Spleen (tissue), 11 donors: ENCODE measurements at regions not wholly inside any gene's neighbourhood (a gene's known extent, or its start where the extent isn't known, plus 50 kb on each side); places are given as distances from the start of the nearest gene placed in this dataset.

Experiments used
- DNase-seq: peaks from one replicate; pipeline ENCODE4 v3.0.0-alpha.2; 2020
- H3K27ac ChIP-seq, 8 donors: fragments of 200-600 bp; sonication (generic) in 7 of 8; 1 replicate in 4 of 8; 2 replicates in 4 of 8; pipeline versions ENCODE4 v1.5.0 to v1.8.0; 2016 to 2021; ENCODE audit warnings: inconsistent platforms in 4 of 8, mild to moderate bottlenecking in 4 of 8, moderate library complexity in 1 of 8
- H3K27me3 ChIP-seq, 7 donors: fragments of 200-600 bp; sonication (generic) in 6 of 7; replicated peaks in 1 of 7; 1 replicate in 4 of 7; 2 replicates in 3 of 7; pipeline versions ENCODE4 v1.5.0 to v1.8.0; 2016 to 2021; ENCODE audit warnings: inconsistent platforms in 3 of 7, mild to moderate bottlenecking in 1 of 7
- H3K36me3 ChIP-seq, 6 donors: fragments of 200-600 bp; sonication (generic) in 5 of 6; 1 replicate in 4 of 6; 2 replicates in 2 of 6; pipeline versions ENCODE4 v1.5.0 to v1.8.0; 2016 to 2021; ENCODE audit warnings: inconsistent platforms in 2 of 6
- H3K4me1 ChIP-seq, 6 donors: fragments of 200-600 bp; sonication (generic) in 5 of 6; 1 replicate in 3 of 6; 2 replicates in 3 of 6; pipeline versions ENCODE4 v1.5.0 to v1.8.0; 2016 to 2021; ENCODE audit warnings: inconsistent platforms in 3 of 6
- H3K4me3 ChIP-seq, 8 donors: fragments of 200-600 bp; sonication (generic) in 7 of 8; 1 replicate in 4 of 8; 2 replicates in 4 of 8; pipeline versions ENCODE4 v1.5.0 to v1.8.0; 2016 to 2021; ENCODE audit warnings: inconsistent platforms in 4 of 8, mild to moderate bottlenecking in 4 of 8, moderate library complexity in 2 of 8
- H3K9me3 ChIP-seq, 8 donors: fragments of 200-600 bp; sonication (generic) in 7 of 8; 1 replicate in 4 of 8; 2 replicates in 4 of 8; pipeline versions ENCODE4 v1.5.0 to v1.8.0; 2016 to 2021; ENCODE audit warnings: inconsistent platforms in 4 of 8
- POLR2A ChIP-seq, 3 donors: fragments of 450-650 bp; IDR thresholded peaks; one replicate each; pipeline ENCODE4 v1.5.1; 2017; ENCODE audit warnings: antibody characterized with exemption in 3 of 3, mild to moderate bottlenecking in 1 of 3
- POLR2AphosphoS5 ChIP-seq, 3 donors: sonication (generic); formaldehyde crosslinking; IDR thresholded peaks; one replicate each; pipeline ENCODE4 v1.5.1; 2017; ENCODE audit warnings: antibody characterized with exemption in 3 of 3
- WGBS, 5 donors: extraction: QIAGEN DNeasy Blood & Tissue Kit in 3 of 5; methylation state at CpG; one replicate each; pipeline versions ENCODE4 v1.1.5 to v1.1.7; 2013 to 2018; 5-methylcytosine and 5-hydroxymethylcytosine counted together
- intact Hi-C: fragments of 100-400 bp; cut with DNase I; formaldehyde crosslinking; loops from one replicate; pipeline ENCODE4 v1.15.0; 2023; ENCODE audit warnings: low total_unique reads
- TF ChIP-seq, protein P1 (sequence below), 11 experiments: fragments of 200-600 bp in 7 of 11; fragments of 450-650 bp in 4 of 11; sonication (generic) in 4 of 11; IDR thresholded peaks in 8 of 11; conservative IDR thresholded peaks in 3 of 11; 1 replicate in 7 of 11; 2 replicates in 4 of 11; pipeline versions ENCODE4 v1.4.0 to v1.8.0; 2016 to 2021; ENCODE audit warnings: antibody characterized with exemption in 11 of 11, inconsistent platforms in 4 of 11, mild to moderate bottlenecking in 1 of 11
- donor health status: healthy with polysubstance abuse.
- donor health status: DM: no; HTN: no; CAD: no; lungs with moderate emphysema.
- donor health status: DM: no; HTN: no; CAD: no.
- donor health status: Bipolar disorder and iron deficiency.
- donor health status: healthy.
- donor health status: DM: no; HTN: no; CAD: no.
- donor health status: DM: yes; HTN: yes; CAD: no.

DNA sequence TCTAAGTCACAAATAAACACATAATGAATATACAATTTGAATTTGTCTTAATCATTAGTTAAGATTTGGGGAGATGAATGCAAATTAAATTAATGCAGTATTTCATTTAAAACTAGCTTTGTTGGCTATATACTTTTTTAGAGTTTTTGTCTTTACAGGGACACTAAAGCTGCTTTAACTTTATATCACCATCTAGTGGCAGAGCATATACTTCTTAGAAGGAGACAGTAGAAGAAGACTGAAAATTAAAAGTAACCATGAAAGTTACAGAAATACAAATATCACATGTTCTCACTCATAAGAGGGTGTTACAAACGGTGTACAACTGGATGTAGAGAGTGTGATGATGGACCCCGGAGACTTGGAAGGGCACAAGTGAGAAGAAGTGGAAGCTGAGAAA, 268.3 kb upstream of the NETO1 start:
- H3K9me3 ChIP-seq: peaks cover 0 to 8% (median 1%) of the 10 kb centered on the region in 8 donors
- H3K27ac ChIP-seq: no peak overlapping the region
- no peaks in the 10 kb centered on the region for H3K4me1 ChIP-seq
- intact Hi-C loops: no loop called here
- H3K36me3 ChIP-seq: no peaks in the 10 kb centered on the region
- H3K27me3 ChIP-seq: no peaks in the 10 kb centered on the region
- WGBS, 5 donors: 47 to 64% (median 54%) methylated on average over 2 of the region's 2 CpGs
- H3K4me3 ChIP-seq: no peak overlapping the region
- DNase-seq: no peak
- no peak for TF ChIP-seq POLR2AphosphoS5 (IDR thresholded peaks at IDR 0.05)
- TF ChIP-seq POLR2A (IDR thresholded peaks at IDR 0.05): no peak
- TF ChIP-seq, protein P1, sequence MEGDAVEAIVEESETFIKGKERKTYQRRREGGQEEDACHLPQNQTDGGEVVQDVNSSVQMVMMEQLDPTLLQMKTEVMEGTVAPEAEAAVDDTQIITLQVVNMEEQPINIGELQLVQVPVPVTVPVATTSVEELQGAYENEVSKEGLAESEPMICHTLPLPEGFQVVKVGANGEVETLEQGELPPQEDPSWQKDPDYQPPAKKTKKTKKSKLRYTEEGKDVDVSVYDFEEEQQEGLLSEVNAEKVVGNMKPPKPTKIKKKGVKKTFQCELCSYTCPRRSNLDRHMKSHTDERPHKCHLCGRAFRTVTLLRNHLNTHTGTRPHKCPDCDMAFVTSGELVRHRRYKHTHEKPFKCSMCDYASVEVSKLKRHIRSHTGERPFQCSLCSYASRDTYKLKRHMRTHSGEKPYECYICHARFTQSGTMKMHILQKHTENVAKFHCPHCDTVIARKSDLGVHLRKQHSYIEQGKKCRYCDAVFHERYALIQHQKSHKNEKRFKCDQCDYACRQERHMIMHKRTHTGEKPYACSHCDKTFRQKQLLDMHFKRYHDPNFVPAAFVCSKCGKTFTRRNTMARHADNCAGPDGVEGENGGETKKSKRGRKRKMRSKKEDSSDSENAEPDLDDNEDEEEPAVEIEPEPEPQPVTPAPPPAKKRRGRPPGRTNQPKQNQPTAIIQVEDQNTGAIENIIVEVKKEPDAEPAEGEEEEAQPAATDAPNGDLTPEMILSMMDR (IDR thresholded peaks at IDR 0.05 in 8 of 11, conservative IDR thresholded peaks at IDR 0.05 in 3 of 11): peak in 5 of 11 experiments; percentile 15 to 38 (median 22)

DNA sequence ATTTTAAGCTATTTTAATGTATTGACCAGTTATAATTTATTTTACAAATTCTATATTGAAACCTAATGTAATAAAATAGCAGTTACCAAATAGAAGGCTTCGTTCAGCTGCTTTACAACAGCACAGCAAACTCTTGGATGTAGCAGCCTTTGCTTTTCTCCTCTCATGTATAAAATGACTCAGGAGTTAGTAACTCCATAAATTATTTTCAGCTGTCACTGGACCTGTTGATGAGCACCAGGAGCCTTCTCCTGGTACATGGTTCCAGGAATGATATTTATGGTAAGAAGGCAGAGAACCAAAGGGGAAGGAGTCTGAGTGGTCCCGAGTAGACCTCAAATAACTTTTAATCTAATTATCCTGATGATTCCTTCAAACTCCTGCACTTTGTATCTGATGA, 256.4 kb upstream of the NETO1 start:
- no peak for TF ChIP-seq POLR2AphosphoS5 (IDR thresholded peaks at IDR 0.05)
- TF ChIP-seq, protein P1 (IDR thresholded peaks at IDR 0.05 in 8 of 11, conservative IDR thresholded peaks at IDR 0.05 in 3 of 11): no peak
- TF ChIP-seq POLR2A (IDR thresholded peaks at IDR 0.05): no peak
- WGBS, 5 donors: 50 to 84% (median 73%) methylated on average over 2 of the region's 2 CpGs

DNA sequence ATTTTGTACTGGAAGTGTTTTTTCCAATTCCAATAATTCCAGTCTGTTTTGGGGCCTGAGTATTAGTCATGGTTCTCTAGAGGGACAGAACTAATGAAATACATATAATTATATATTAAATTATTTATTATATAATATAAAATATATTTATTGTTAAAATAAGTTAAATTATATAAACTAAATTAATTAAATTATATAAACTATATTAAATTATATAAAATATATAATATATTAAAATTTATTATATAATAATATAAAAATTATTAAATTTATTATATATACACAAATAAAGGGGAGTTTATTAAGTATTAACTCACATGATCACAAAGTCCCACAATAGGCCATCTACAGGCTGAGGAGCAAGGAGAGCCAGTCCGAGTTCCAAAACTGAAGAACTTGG, 253.4 kb upstream of the NETO1 start:
- intact Hi-C loops: no loop called here
- no peaks in the 10 kb centered on the region for H3K36me3 ChIP-seq
- 78 to 96% (median 93%) methylated on average over 1 of the region's 1 CpG for WGBS, 5 donors
- H3K4me3 ChIP-seq: no peak overlapping the region
- no peak for DNase-seq
- no peak overlapping the region for H3K27ac ChIP-seq
- H3K27me3 ChIP-seq: no peaks in the 10 kb centered on the region
- H3K9me3 ChIP-seq: peaks cover 0 to 20% (median 9%) of the 10 kb centered on the region in 8 donors
- no peaks in the 10 kb centered on the region for H3K4me1 ChIP-seq
- TF ChIP-seq, protein P1 (IDR thresholded peaks at IDR 0.05 in 8 of 11, conservative IDR thresholded peaks at IDR 0.05 in 3 of 11): no peak
- TF ChIP-seq POLR2AphosphoS5 (IDR thresholded peaks at IDR 0.05) (no peak), POLR2A (IDR thresholded peaks at IDR 0.05) (no peak)

More for the DNA sequence above, 256.4 kb upstream of the NETO1 start:
- intact Hi-C loops: no loop called here
- H3K27me3 ChIP-seq: no peaks in the 10 kb centered on the region
- H3K4me3 ChIP-seq: peak overlapping the region in 1 of 8 donors; percentile 0
- no peak overlapping the region for H3K27ac ChIP-seq
- DNase-seq: no peak
- H3K36me3 ChIP-seq: no peaks in the 10 kb centered on the region
- H3K4me1 ChIP-seq: no peaks in the 10 kb centered on the region
- H3K9me3 ChIP-seq: peaks cover 0 to 18% (median 4%) of the 10 kb centered on the region in 8 donors

DNA sequence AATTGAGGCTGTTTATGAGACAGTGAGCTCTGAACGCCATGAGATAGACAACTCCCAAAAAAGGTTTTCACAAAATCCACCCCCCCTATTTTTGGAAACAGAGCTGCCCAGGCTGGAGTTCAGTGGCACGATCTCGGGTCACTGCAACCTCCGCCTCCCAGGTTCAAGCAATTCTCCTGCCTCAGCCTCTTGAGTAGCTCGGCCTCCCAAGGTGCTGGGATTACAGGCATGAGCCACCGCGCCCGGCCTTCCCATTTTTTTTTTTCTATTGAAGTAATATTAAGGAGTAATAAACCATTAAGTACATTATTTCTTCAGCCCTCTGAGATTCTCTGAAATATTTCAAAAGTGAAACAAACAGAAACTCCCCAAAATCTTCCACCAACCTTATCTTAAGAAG, 252.8 kb upstream of the NETO1 start:
- Histone ChIP-seq H3K4me1 (no peaks in the 10 kb centered on the region), H3K4me3 (no peak overlapping the region), H3K9me3 (peaks cover 0 to 20% (median 9%) of the 10 kb centered on the region in 8 donors), H3K27me3 (no peaks in the 10 kb centered on the region), H3K27ac (no peak overlapping the region), H3K36me3 (no peaks in the 10 kb centered on the region)
- no peak for DNase-seq
- intact Hi-C loops: no loop called here
- WGBS, 5 donors: 88 to 95% (median 91%) methylated on average over 8 of the region's 8 CpGs
- TF ChIP-seq POLR2A (IDR thresholded peaks at IDR 0.05): no peak
- TF ChIP-seq POLR2AphosphoS5 (IDR thresholded peaks at IDR 0.05): no peak
- TF ChIP-seq, protein P1 (IDR thresholded peaks at IDR 0.05 in 8 of 11, conservative IDR thresholded peaks at IDR 0.05 in 3 of 11): no peak
